ENCODE measurements at regions not wholly inside any gene's neighbourhood (a gene's known extent, or its start where the extent isn't known, plus 50 kb on each side); places are given as distances from the start of the nearest gene placed in this dataset.

- FAIRE-seq = no peak
- intact Hi-C loops (cut with micrococcal nuclease; ENCODE audit: unreplicated experiment) = no loop called here
- 6% methylated on average over 3 of the region's 3 CpGs for WGBS (ENCODE audit: insufficient coverage, insufficient replicate concordance, low lambda C conversion rate, missing lambda C conversion rate)
- POLR2A ChIA-PET = no interaction called here
- SMC1A ChIA-PET (ENCODE audit: uncharacterized antibody, unreplicated experiment) = interaction anchor here (0.7 to 1.5 kb wide), 2 partner anchors 9 to 17 kb away, joined by 4 read pairs; no protein-coding TSS in a partner anchor
- Histone ChIP-seq H3K36me3 (ENCODE audit: control insufficient read depth in 2 of 2, insufficient read depth in 2 of 2, low read length in 1 of 2) (no peaks in the 10 kb centered on the region), H3K4me3 (no peak overlapping the region), H3K9ac (ENCODE audit: control insufficient read depth, insufficient read depth, low read length) (no peak overlapping the region), H3K27ac (ENCODE audit: control insufficient read depth, insufficient read depth) (no peak overlapping the region), H3K4me1 (ENCODE audit: control insufficient read depth, insufficient read depth, low read length) (no peaks in the 10 kb centered on the region), H3K4me2 (ENCODE audit: control insufficient read depth, insufficient read depth) (no peak overlapping the region), H3K27me3 (replicated peaks in 1 of 2; ENCODE audit: control insufficient read depth in 2 of 2, insufficient read depth in 2 of 2, low read length in 1 of 2) (no peaks in the 10 kb centered on the region), H3K9me3 (replicated peaks; ENCODE audit: control insufficient read depth, insufficient read depth, low read length) (no peaks in the 10 kb centered on the region), H4K20me1 (ENCODE audit: control insufficient read depth, insufficient read depth) (no peaks in the 10 kb centered on the region), H2AFZ (ENCODE audit: control insufficient read depth, low read depth, low read length) (no peak overlapping the region), H3K79me2 (ENCODE audit: control insufficient read depth, insufficient read depth, low read length) (no peaks in the 10 kb centered on the region)
- CTCF ChIA-PET = interaction anchor here (0.6 kb wide), 1 partner anchor 1599 kb away, joined by 3 read pairs; no protein-coding TSS in a partner anchor
- in situ Hi-C loops (cut with MboI) = no loop called here
- no TSS peak for BruUV-seq (replicated peaks)
- no peak for ATAC-seq
- no peak for DNase-seq (ENCODE audit: low read depth, low spot score)
- RAD21 ChIA-PET (ENCODE audit: unreplicated experiment) = no interaction called here
- TF ChIP-seq SP1 (IDR thresholded peaks at IDR 0.05; ENCODE audit: low read depth, low read length) (no peak), ZNF274 (IDR thresholded peaks at IDR 0.05; ENCODE audit: insufficient read depth, insufficient read length) (no peak), ZBTB40 (IDR thresholded peaks at IDR 0.05; ENCODE audit: borderline replicate concordance) (no peak), NFYB (IDR thresholded peaks at IDR 0.05; ENCODE audit: insufficient read depth, low read depth, low read length) (no peak), CREM (IDR thresholded peaks at IDR 0.05; ENCODE audit: low read depth) (no peak), TARDBP (IDR thresholded peaks at IDR 0.05; ENCODE audit: borderline replicate concordance) (no peak), GATAD2B (conservative IDR thresholded peaks at IDR 0.05; ENCODE audit: low read depth) (no peak), RELB (IDR thresholded peaks at IDR 0.05; ENCODE audit: low read depth) (no peak), ZSCAN29 (IDR thresholded peaks at IDR 0.05) (no peak), RB1 (IDR thresholded peaks at IDR 0.05; ENCODE audit: borderline replicate concordance) (no peak)
- TF ChIP-seq, protein P1, sequence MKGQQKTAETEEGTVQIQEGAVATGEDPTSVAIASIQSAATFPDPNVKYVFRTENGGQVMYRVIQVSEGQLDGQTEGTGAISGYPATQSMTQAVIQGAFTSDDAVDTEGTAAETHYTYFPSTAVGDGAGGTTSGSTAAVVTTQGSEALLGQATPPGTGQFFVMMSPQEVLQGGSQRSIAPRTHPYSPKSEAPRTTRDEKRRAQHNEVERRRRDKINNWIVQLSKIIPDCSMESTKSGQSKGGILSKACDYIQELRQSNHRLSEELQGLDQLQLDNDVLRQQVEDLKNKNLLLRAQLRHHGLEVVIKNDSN (IDR thresholded peaks at IDR 0.05; ENCODE audit: borderline replicate concordance, extremely low read length, insufficient read depth, low read depth, low read length) = no peak
- TF ChIP-seq, protein P2, sequence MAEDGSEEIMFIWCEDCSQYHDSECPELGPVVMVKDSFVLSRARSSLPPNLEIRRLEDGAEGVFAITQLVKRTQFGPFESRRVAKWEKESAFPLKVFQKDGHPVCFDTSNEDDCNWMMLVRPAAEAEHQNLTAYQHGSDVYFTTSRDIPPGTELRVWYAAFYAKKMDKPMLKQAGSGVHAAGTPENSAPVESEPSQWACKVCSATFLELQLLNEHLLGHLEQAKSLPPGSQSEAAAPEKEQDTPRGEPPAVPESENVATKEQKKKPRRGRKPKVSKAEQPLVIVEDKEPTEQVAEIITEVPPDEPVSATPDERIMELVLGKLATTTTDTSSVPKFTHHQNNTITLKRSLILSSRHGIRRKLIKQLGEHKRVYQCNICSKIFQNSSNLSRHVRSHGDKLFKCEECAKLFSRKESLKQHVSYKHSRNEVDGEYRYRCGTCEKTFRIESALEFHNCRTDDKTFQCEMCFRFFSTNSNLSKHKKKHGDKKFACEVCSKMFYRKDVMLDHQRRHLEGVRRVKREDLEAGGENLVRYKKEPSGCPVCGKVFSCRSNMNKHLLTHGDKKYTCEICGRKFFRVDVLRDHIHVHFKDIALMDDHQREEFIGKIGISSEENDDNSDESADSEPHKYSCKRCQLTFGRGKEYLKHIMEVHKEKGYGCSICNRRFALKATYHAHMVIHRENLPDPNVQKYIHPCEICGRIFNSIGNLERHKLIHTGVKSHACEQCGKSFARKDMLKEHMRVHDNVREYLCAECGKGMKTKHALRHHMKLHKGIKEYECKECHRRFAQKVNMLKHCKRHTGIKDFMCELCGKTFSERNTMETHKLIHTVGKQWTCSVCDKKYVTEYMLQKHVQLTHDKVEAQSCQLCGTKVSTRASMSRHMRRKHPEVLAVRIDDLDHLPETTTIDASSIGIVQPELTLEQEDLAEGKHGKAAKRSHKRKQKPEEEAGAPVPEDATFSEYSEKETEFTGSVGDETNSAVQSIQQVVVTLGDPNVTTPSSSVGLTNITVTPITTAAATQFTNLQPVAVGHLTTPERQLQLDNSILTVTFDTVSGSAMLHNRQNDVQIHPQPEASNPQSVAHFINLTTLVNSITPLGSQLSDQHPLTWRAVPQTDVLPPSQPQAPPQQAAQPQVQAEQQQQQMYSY (CRISPR knock-in tag; IDR thresholded peaks at IDR 0.05) = no peak
Observed at GRCh38 chr7:84529480-84530205, 335.1 kb upstream of the SEMA3A start.

Measured in GM12878 (cell line).